GM23338 (cell line): ENCODE measurements at regions not wholly inside any gene's neighbourhood (a gene's known extent, or its start where the extent isn't known, plus 50 kb on each side); places are given as distances from the start of the nearest gene placed in this dataset.

Experiments used
- CREB1 ChIP-seq: fragments of 250-450 bp; sonication (Bioruptor Pico); IDR thresholded peaks from 2 replicates; pipeline ENCODE4 v1.5.0; 2020; ENCODE audit warnings: low read depth, mild to moderate bottlenecking, moderate library complexity
- EZH2 ChIP-seq: fragments of 200-600 bp; sonication (generic); IDR thresholded peaks from one replicate; pipeline ENCODE4 v1.8.0; 2017; ENCODE audit warnings: antibody characterized with exemption, mild to moderate bottlenecking, low read depth; ENCODE audit not compliant: unreplicated experiment
- EZH2phosphoT487 ChIP-seq: fragments of 200-600 bp; sonication (generic); IDR thresholded peaks from one replicate; pipeline ENCODE4 v1.8.1; 2018; ENCODE audit warnings: antibody characterized with exemption; ENCODE audit not compliant: unreplicated experiment
- POLR2AphosphoS5 ChIP-seq: IDR thresholded peaks from 2 replicates; pipeline ENCODE4 v1.6.1; 2016; ENCODE audit warnings: antibody characterized with exemption, low read depth
- ZNF331 ChIP-seq: fragments of 250-450 bp; sonication (Bioruptor Pico); IDR thresholded peaks from 2 replicates; pipeline ENCODE4 v1.5.0; 2020; ENCODE audit warnings: low read depth, mild to moderate bottlenecking, moderate library complexity
- TF ChIP-seq, protein P1 (sequence below), 2 experiments: fragments of 200-600 bp in 1 of 2; sonication (generic) in 1 of 2; conservative IDR thresholded peaks; 2 replicates each; pipeline versions ENCODE4 v1.5.1 to v1.6.1; 2016 to 2017; ENCODE audit warnings: antibody characterized with exemption in 2 of 2, low read depth in 2 of 2, mild to moderate bottlenecking in 2 of 2, moderate library complexity in 1 of 2
- TF ChIP-seq, protein P2 (sequence below): fragments of 250-450 bp; sonication (Bioruptor Pico); IDR thresholded peaks from 2 replicates; pipeline ENCODE4 v1.5.0; 2020; ENCODE audit warnings: mild to moderate bottlenecking, moderate library complexity
- TF ChIP-seq, protein P3 (sequence below): IDR thresholded peaks from 2 replicates; pipeline ENCODE4 v1.6.1; 2016; ENCODE audit warnings: antibody characterized with exemption
- TF ChIP-seq, protein P4 (sequence below): IDR thresholded peaks from one replicate; pipeline ENCODE4 v1.6.1; 2018; ENCODE audit warnings: antibody characterized with exemption; ENCODE audit not compliant: unreplicated experiment

DNA sequence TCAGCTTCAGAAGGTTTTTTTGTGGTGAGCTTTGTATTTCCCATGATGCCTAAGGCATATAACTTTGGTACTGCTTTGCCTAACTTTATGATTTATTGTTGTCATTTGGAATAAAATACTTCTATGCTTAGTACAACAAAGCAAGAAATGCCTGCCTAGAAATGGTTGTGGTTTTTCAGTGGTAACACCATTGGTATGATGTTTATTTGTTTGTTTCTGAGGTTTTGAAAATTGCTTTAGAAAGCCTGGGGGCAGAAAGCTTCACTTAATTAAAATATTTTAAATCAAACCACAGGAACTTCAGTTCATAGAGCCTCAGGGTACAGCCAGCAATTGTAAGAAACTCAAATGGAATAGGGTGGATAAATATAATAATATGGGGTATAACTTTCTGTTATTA lies 351.2 kb upstream of the MAP3K7 start:
- TF ChIP-seq, protein P1, sequence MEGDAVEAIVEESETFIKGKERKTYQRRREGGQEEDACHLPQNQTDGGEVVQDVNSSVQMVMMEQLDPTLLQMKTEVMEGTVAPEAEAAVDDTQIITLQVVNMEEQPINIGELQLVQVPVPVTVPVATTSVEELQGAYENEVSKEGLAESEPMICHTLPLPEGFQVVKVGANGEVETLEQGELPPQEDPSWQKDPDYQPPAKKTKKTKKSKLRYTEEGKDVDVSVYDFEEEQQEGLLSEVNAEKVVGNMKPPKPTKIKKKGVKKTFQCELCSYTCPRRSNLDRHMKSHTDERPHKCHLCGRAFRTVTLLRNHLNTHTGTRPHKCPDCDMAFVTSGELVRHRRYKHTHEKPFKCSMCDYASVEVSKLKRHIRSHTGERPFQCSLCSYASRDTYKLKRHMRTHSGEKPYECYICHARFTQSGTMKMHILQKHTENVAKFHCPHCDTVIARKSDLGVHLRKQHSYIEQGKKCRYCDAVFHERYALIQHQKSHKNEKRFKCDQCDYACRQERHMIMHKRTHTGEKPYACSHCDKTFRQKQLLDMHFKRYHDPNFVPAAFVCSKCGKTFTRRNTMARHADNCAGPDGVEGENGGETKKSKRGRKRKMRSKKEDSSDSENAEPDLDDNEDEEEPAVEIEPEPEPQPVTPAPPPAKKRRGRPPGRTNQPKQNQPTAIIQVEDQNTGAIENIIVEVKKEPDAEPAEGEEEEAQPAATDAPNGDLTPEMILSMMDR (conservative IDR thresholded peaks at IDR 0.05; ENCODE audit: low read depth in 2 of 2), result no peak
- TF ChIP-seq POLR2AphosphoS5 (no peak), EZH2 (no peak), EZH2phosphoT487 (no peak), ZNF331 (no peak), CREB1 (no peak)
- TF ChIP-seq, protein P2, sequence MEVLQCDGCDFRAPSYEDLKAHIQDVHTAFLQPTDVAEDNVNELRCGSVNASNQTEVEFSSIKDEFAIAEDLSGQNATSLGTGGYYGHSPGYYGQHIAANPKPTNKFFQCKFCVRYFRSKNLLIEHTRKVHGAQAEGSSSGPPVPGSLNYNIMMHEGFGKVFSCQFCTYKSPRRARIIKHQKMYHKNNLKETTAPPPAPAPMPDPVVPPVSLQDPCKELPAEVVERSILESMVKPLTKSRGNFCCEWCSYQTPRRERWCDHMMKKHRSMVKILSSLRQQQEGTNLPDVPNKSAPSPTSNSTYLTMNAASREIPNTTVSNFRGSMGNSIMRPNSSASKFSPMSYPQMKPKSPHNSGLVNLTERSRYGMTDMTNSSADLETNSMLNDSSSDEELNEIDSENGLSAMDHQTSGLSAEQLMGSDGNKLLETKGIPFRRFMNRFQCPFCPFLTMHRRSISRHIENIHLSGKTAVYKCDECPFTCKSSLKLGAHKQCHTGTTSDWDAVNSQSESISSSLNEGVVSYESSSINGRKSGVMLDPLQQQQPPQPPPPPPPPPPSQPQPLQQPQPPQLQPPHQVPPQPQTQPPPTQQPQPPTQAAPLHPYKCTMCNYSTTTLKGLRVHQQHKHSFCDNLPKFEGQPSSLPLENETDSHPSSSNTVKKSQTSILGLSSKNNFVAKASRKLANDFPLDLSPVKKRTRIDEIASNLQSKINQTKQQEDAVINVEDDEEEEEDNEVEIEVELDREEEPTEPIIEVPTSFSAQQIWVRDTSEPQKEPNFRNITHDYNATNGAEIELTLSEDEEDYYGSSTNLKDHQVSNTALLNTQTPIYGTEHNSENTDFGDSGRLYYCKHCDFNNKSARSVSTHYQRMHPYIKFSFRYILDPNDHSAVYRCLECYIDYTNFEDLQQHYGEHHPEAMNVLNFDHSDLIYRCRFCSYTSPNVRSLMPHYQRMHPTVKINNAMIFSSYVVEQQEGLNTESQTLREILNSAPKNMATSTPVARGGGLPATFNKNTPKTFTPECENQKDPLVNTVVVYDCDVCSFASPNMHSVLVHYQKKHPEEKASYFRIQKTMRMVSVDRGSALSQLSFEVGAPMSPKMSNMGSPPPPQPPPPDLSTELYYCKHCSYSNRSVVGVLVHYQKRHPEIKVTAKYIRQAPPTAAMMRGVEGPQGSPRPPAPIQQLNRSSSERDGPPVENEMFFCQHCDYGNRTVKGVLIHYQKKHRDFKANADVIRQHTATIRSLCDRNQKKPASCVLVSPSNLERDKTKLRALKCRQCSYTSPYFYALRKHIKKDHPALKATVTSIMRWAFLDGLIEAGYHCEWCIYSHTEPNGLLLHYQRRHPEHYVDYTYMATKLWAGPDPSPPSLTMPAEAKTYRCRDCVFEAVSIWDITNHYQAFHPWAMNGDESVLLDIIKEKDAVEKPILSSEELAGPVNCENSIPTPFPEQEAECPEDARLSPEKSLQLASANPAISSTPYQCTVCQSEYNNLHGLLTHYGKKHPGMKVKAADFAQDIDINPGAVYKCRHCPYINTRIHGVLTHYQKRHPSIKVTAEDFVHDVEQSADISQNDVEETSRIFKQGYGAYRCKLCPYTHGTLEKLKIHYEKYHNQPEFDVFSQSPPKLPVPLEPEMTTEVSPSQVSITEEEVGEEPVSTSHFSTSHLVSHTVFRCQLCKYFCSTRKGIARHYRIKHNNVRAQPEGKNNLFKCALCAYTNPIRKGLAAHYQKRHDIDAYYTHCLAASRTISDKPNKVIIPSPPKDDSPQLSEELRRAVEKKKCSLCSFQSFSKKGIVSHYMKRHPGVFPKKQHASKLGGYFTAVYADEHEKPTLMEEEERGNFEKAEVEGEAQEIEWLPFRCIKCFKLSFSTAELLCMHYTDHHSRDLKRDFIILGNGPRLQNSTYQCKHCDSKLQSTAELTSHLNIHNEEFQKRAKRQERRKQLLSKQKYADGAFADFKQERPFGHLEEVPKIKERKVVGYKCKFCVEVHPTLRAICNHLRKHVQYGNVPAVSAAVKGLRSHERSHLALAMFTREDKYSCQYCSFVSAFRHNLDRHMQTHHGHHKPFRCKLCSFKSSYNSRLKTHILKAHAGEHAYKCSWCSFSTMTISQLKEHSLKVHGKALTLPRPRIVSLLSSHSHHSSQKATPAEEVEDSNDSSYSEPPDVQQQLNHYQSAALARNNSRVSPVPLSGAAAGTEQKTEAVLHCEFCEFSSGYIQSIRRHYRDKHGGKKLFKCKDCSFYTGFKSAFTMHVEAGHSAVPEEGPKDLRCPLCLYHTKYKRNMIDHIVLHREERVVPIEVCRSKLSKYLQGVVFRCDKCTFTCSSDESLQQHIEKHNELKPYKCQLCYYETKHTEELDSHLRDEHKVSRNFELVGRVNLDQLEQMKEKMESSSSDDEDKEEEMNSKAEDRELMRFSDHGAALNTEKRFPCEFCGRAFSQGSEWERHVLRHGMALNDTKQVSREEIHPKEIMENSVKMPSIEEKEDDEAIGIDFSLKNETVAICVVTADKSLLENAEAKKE (CRISPR knock-in tag), result no peak
- TF ChIP-seq, protein P3, sequence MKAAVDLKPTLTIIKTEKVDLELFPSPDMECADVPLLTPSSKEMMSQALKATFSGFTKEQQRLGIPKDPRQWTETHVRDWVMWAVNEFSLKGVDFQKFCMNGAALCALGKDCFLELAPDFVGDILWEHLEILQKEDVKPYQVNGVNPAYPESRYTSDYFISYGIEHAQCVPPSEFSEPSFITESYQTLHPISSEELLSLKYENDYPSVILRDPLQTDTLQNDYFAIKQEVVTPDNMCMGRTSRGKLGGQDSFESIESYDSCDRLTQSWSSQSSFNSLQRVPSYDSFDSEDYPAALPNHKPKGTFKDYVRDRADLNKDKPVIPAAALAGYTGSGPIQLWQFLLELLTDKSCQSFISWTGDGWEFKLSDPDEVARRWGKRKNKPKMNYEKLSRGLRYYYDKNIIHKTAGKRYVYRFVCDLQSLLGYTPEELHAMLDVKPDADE, result no peak
- TF ChIP-seq, protein P4, sequence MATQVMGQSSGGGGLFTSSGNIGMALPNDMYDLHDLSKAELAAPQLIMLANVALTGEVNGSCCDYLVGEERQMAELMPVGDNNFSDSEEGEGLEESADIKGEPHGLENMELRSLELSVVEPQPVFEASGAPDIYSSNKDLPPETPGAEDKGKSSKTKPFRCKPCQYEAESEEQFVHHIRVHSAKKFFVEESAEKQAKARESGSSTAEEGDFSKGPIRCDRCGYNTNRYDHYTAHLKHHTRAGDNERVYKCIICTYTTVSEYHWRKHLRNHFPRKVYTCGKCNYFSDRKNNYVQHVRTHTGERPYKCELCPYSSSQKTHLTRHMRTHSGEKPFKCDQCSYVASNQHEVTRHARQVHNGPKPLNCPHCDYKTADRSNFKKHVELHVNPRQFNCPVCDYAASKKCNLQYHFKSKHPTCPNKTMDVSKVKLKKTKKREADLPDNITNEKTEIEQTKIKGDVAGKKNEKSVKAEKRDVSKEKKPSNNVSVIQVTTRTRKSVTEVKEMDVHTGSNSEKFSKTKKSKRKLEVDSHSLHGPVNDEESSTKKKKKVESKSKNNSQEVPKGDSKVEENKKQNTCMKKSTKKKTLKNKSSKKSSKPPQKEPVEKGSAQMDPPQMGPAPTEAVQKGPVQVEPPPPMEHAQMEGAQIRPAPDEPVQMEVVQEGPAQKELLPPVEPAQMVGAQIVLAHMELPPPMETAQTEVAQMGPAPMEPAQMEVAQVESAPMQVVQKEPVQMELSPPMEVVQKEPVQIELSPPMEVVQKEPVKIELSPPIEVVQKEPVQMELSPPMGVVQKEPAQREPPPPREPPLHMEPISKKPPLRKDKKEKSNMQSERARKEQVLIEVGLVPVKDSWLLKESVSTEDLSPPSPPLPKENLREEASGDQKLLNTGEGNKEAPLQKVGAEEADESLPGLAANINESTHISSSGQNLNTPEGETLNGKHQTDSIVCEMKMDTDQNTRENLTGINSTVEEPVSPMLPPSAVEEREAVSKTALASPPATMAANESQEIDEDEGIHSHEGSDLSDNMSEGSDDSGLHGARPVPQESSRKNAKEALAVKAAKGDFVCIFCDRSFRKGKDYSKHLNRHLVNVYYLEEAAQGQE, result no peak
